Effector memory CD4-positive, alpha-beta T cell (primary cell): ENCODE measurements at regions not wholly inside any gene's neighbourhood (a gene's known extent, or its start where the extent isn't known, plus 50 kb on each side); places are given as distances from the start of the nearest gene placed in this dataset.

ENCODE experiments used
- DNase-seq, 3 donors: peaks; one replicate each; pipeline ENCODE4 v3.0.0-alpha.2; 2020
- H3K27ac ChIP-seq: 2 replicates; pipeline ENCODE4 v1.7.0; 2013; ENCODE audit warnings: mild to moderate bottlenecking, low read length, moderate library complexity; ENCODE audit not compliant: insufficient read depth, poor library complexity, severe bottlenecking
- H3K27me3 ChIP-seq: replicated peaks from 2 replicates; pipeline ENCODE4 v1.7.0; 2013; ENCODE audit warnings: mild to moderate bottlenecking, low read length; ENCODE audit not compliant: insufficient read depth, control insufficient read depth, poor library complexity, severe bottlenecking
- H3K36me3 ChIP-seq: 2 replicates; pipeline ENCODE4 v1.7.0; 2013; ENCODE audit warnings: mild to moderate bottlenecking, low read length, moderate library complexity; ENCODE audit not compliant: control insufficient read depth, insufficient read depth
- H3K4me1 ChIP-seq: 2 replicates; pipeline ENCODE4 v1.7.0; 2013; ENCODE audit warnings: low read length, mild to moderate bottlenecking; ENCODE audit not compliant: control insufficient read depth, insufficient read depth, poor library complexity, severe bottlenecking
- H3K4me3 ChIP-seq: 2 replicates; pipeline ENCODE4 v1.7.0; 2013; ENCODE audit warnings: low read length, low read depth, mild to moderate bottlenecking; ENCODE audit not compliant: insufficient read depth, poor library complexity, severe bottlenecking
- H3K9me3 ChIP-seq: 2 replicates; pipeline ENCODE4 v1.7.0; 2013; ENCODE audit warnings: mild to moderate bottlenecking, low read length, moderate library complexity; ENCODE audit not compliant: control insufficient read depth

- Histone ChIP-seq H3K9me3 (no peaks in the 10 kb centered on the region), H3K27ac (no peak overlapping the region), H3K4me1 (no peaks in the 10 kb centered on the region), H3K36me3 (no peaks in the 10 kb centered on the region), H3K4me3 (no peak overlapping the region), H3K27me3 (no peaks in the 10 kb centered on the region)
- no peak for DNase-seq
Observed at GRCh38 chr12:19962192-19962591, 406.1 kb upstream of the PDE3A start.

GRCh38 chr12:19963972-19964371, 404.4 kb upstream of the PDE3A start:
- Histone ChIP-seq H3K9me3 (no peaks in the 10 kb centered on the region), H3K36me3 (no peaks in the 10 kb centered on the region), H3K27ac (no peak overlapping the region), H3K4me3 (no peak overlapping the region), H3K27me3 (no peaks in the 10 kb centered on the region), H3K4me1 (no peaks in the 10 kb centered on the region)
- DNase-seq, result no peak

DNA sequence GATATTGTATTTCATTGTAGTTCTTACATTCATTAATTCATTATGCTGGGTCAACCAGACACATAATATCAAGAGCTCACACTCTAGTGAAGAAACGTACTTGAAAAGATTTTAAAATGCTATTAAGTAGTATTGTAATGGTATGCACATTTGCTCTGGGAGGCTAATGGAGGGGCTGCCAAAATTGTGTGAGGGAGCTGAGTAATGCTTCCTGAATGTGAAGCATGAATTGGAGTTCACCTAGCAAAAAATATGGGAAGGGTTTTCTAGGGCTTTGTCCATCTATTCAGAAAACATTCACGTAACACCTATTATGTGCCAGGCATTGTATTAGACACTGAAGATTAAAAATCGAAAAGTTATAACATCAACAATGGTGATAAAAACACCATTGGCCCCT, 403.8 kb upstream of the PDE3A start:
- H3K27ac ChIP-seq, result no peak overlapping the region
- no peaks in the 10 kb centered on the region for H3K4me1 ChIP-seq
- H3K9me3 ChIP-seq, result no peaks in the 10 kb centered on the region
- H3K36me3 ChIP-seq, result no peaks in the 10 kb centered on the region
- no peaks in the 10 kb centered on the region for H3K27me3 ChIP-seq
- no peak for DNase-seq
- H3K4me3 ChIP-seq, result no peak overlapping the region

DNA sequence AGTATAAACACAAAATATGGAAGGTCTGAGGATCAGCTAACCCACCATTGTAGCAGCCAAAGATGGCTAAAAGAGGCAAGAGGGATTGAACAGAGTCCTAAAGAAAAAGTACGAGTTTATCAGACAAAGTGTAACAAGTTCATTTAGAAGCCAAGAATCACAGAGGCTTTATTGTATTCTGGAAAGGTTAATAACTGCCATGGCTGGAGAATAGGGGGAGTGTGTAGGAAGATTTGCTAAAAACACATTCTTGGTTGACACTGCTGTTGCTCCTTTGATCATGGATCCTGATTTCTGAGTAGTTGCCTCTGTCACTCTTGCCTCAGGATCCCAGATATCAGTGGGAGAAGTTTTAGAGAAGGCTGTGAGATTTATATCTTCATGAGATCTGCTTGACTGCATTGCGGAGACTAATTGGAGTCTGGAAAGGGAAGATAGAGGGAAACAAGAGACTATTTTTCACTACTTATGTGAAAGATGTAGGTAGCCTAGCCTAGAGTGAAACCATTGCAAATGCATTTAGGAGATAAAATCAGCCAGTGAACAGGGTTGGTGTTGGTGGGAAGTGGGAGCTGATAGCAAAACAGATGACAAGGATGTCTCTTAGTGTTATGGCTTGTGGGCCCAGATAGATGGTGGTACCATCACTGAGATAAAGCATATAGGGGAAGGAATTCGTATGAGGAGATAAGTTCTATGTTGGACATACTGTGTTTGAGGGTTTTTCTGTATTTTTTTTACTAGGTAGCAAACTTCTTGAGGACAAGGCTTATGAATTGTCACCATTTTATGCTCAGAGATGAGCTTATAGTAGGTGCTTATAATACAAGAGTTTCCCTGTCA, 402.9 kb upstream of the PDE3A start:
- H3K4me3 ChIP-seq, result no peak overlapping the region
- no peaks in the 10 kb centered on the region for H3K9me3 ChIP-seq
- no peak overlapping the region for H3K27ac ChIP-seq
- no peaks in the 10 kb centered on the region for H3K27me3 ChIP-seq
- no peak for DNase-seq
- no peaks in the 10 kb centered on the region for H3K4me1 ChIP-seq
- no peaks in the 10 kb centered on the region for H3K36me3 ChIP-seq

DNA sequence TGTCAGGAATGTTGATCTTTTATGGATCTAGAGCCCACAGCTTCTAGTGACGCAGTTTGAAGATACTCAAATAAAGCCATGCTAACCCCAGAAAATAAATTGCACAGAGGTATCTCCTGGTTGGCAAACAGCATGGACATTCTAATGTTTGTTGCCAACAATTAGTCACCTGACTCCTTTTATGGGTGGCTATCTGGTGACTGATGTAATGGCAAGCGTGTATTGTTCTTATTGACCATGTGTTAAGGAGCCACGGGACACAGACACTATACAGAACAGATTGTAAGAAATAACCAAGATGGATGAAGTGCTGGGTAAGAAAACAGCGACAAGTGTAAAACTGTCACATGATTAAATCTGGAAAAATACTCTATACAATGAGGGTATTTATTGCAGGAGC, 401.3 kb upstream of the PDE3A start:
- Histone ChIP-seq H3K4me3 (no peak overlapping the region), H3K36me3 (no peaks in the 10 kb centered on the region), H3K9me3 (no peaks in the 10 kb centered on the region), H3K4me1 (no peaks in the 10 kb centered on the region), H3K27me3 (no peaks in the 10 kb centered on the region), H3K27ac (no peak overlapping the region)
- no peak for DNase-seq

- H3K27me3 ChIP-seq, result no peaks in the 10 kb centered on the region
- H3K4me1 ChIP-seq, result no peaks in the 10 kb centered on the region
- no peak overlapping the region for H3K4me3 ChIP-seq
- H3K27ac ChIP-seq, result no peak overlapping the region
- no peaks in the 10 kb centered on the region for H3K9me3 ChIP-seq
- DNase-seq, result no peak
- no peaks in the 10 kb centered on the region for H3K36me3 ChIP-seq
Observed at GRCh38 chr12:19967431-19967830, 400.9 kb upstream of the PDE3A start.

DNA sequence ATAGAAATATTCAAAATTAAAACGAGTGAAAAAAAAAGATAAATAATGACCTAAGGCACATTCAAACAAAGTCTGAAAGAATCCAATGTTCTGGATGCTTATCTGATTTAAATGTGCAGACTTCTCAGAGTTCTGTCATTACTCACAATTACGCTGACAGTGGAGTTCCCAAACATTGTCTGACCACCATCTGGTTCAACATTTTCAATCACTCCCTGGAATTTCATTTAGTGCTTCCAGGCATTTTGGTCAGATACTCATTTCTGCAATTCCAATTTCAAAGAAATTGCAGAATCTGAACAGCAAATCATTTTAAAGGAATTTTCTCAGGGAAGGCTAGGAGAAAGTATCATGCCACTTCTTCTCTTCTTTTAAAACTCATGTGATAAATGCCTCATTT, 398.2 kb upstream of the PDE3A start:
- Histone ChIP-seq H3K27ac (no peak overlapping the region), H3K4me1 (no peaks in the 10 kb centered on the region), H3K27me3 (no peaks in the 10 kb centered on the region), H3K4me3 (no peak overlapping the region), H3K9me3 (no peaks in the 10 kb centered on the region), H3K36me3 (no peaks in the 10 kb centered on the region)
- DNase-seq, result no peak

- H3K27me3 ChIP-seq, result no peaks in the 10 kb centered on the region
- no peak overlapping the region for H3K4me3 ChIP-seq
- no peaks in the 10 kb centered on the region for H3K36me3 ChIP-seq
- no peak overlapping the region for H3K27ac ChIP-seq
- DNase-seq, result no peak
- H3K4me1 ChIP-seq, result no peaks in the 10 kb centered on the region
- H3K9me3 ChIP-seq, result no peaks in the 10 kb centered on the region
Observed at GRCh38 chr12:19970821-19971220, 397.5 kb upstream of the PDE3A start.

GRCh38 chr12:19971361-19972280, 396.7 kb upstream of the PDE3A start:
- DNase-seq, result no peak

More at GRCh38 chr12:19971361-19972280, 396.7 kb upstream of the PDE3A start:
- no peaks in the 10 kb centered on the region for H3K4me1 ChIP-seq
- no peak overlapping the region for H3K4me3 ChIP-seq
- H3K36me3 ChIP-seq, result no peaks in the 10 kb centered on the region
- no peaks in the 10 kb centered on the region for H3K27me3 ChIP-seq
- no peaks in the 10 kb centered on the region for H3K9me3 ChIP-seq
- H3K27ac ChIP-seq, result no peak overlapping the region
